A549 (cell line): ENCODE measurements at regions not wholly inside any gene's neighbourhood (a gene's known extent, or its start where the extent isn't known, plus 50 kb on each side); places are given as distances from the start of the nearest gene placed in this dataset.

Experiments used
- CTCF ChIP-seq: fragments of >200 bp; sonication (Bioruptor Twin); formaldehyde crosslinking; IDR thresholded peaks from 3 replicates; pipeline ENCODE4 v1.5.1; 2016
- EP300 ChIP-seq, 2 experiments: fragments of >200 bp; sonication (Bioruptor Twin); formaldehyde crosslinking; IDR thresholded peaks; 2 replicates in 1 of 2; 3 replicates in 1 of 2; pipeline ENCODE4 v1.6.1; 2016 to 2017
- FOXS1 ChIP-seq: fragments of 250-450 bp; sonication (Bioruptor Pico); IDR thresholded peaks from 2 replicates; pipeline ENCODE4 v1.5.0; 2020; ENCODE audit warnings: mild to moderate bottlenecking, moderate library complexity
- MAFK ChIP-seq: fragments of 450-650 bp; IDR thresholded peaks from 2 replicates; pipeline ENCODE4 v1.6.1; 2014; ENCODE audit not compliant: partially characterized antibody
- MAX ChIP-seq: IDR thresholded peaks from 2 replicates; pipeline ENCODE4 v1.6.1; 2012
- MYC ChIP-seq: IDR thresholded peaks from 2 replicates; pipeline ENCODE4 v1.6.1; 2012; ENCODE audit warnings: mild to moderate bottlenecking, inconsistent platforms, low read length, improper control_type of control experiment, borderline replicate concordance
- NR3C1 ChIP-seq: fragments of >200 bp; sonication (Bioruptor Twin); formaldehyde crosslinking; IDR thresholded peaks from 3 replicates; pipeline ENCODE4 v1.6.1; 2017
- PHF8 ChIP-seq: fragments of 200-600 bp; sonication (generic); IDR thresholded peaks from 2 replicates; pipeline ENCODE4 v1.6.1; 2016; ENCODE audit warnings: low read depth, mild to moderate bottlenecking, antibody characterized with exemption, moderate library complexity, borderline replicate concordance
- POLR2A ChIP-seq: IDR thresholded peaks from 2 replicates; pipeline ENCODE4 v1.6.1; 2012; ENCODE audit warnings: mild to moderate bottlenecking, low read length
- RAD21 ChIP-seq, 2 experiments: fragments of >200 bp in 1 of 2; sonication (Bioruptor Twin) in 1 of 2; formaldehyde crosslinking in 1 of 2; IDR thresholded peaks in 1 of 2; conservative IDR thresholded peaks in 1 of 2; 2 replicates in 1 of 2; 3 replicates in 1 of 2; pipeline ENCODE4 v1.6.1; 2012 to 2018; ENCODE audit warnings: inconsistent platforms in 1 of 2
- RNF2 ChIP-seq: fragments of 200-600 bp; sonication (generic); IDR thresholded peaks from 2 replicates; pipeline ENCODE4 v1.6.1; 2016; ENCODE audit warnings: low read depth, mild to moderate bottlenecking, antibody characterized with exemption, moderate library complexity, borderline replicate concordance
- TFCP2L1 ChIP-seq: fragments of 250-450 bp; sonication (Bioruptor Pico); IDR thresholded peaks from 2 replicates; pipeline ENCODE4 v1.5.0; 2021; ENCODE audit warnings: mild to moderate bottlenecking

GRCh38 chr13:22178878-22179277, 508.0 kb downstream of the FGF9 start:
- no peak for TF ChIP-seq CTCF
- no peak for TF ChIP-seq MAFK
- TF ChIP-seq POLR2A, result no peak
- TF ChIP-seq RNF2, result no peak
- TF ChIP-seq PHF8, result no peak
- TF ChIP-seq NR3C1, result no peak
- TF ChIP-seq MYC, result no peak
- no peak for TF ChIP-seq TFCP2L1
- TF ChIP-seq RAD21 (conservative IDR thresholded peaks at IDR 0.05 in 1 of 2, IDR thresholded peaks at IDR 0.05 in 1 of 2), result no peak
- TF ChIP-seq MAX, result no peak
- no peak for TF ChIP-seq FOXS1 (CRISPR knock-in tag)
- no peak for TF ChIP-seq EP300 (IDR thresholded peaks at IDR 0.05)
